NCI-H2107 treated with DMSO at 0.1 percent for 48 hours (cell line): ENCODE measurements at regions not wholly inside any gene's neighbourhood (a gene's known extent, or its start where the extent isn't known, plus 50 kb on each side); places are given as distances from the start of the nearest gene placed in this dataset.

Experiments
- DNase-seq: peaks from one replicate; lab custom pipeline; 2025; ENCODE audit not compliant: unreplicated experiment; lab: John Stamatoyannopoulos, UW

GRCh38 chr19:30672926-30673325 lies 300.7 kb downstream of the ZNF536 start:
- no peak for DNase-seq

- DNase-seq: no peak
These were observed 299.5 kb downstream of the ZNF536 start for GRCh38 chr19:30671622-30672051.

GRCh38 chr19:30671367-30671619 lies 299.1 kb downstream of the ZNF536 start:
- DNase-seq: no peak

- DNase-seq: no peak
These were observed 298.6 kb downstream of the ZNF536 start for GRCh38 chr19:30670562-30671366.

- DNase-seq: no peak
These were observed 297.8 kb downstream of the ZNF536 start for GRCh38 chr19:30670011-30670329.

GRCh38 chr19:30669329-30670010 lies 297.3 kb downstream of the ZNF536 start:
- DNase-seq: peak; percentile 25

GRCh38 chr19:30668521-30669155 lies 296.5 kb downstream of the ZNF536 start:
- no peak for DNase-seq

GRCh38 chr19:30667746-30668145 lies 295.6 kb downstream of the ZNF536 start:
- no peak for DNase-seq

- no peak for DNase-seq
These were observed 295.0 kb downstream of the ZNF536 start for GRCh38 chr19:30667227-30667626.

- no peak for DNase-seq
These were observed 294.2 kb downstream of the ZNF536 start for GRCh38 chr19:30666301-30666803.

GRCh38 chr19:30665449-30665848 lies 293.3 kb downstream of the ZNF536 start:
- DNase-seq: no peak

- DNase-seq: no peak
These were observed 291.5 kb downstream of the ZNF536 start for GRCh38 chr19:30663611-30664174.

GRCh38 chr19:30662211-30662861 lies 290.2 kb downstream of the ZNF536 start:
- no peak for DNase-seq

GRCh38 chr19:30659638-30660037 lies 287.5 kb downstream of the ZNF536 start:
- DNase-seq: no peak

- DNase-seq: no peak
These were observed 284.4 kb downstream of the ZNF536 start for GRCh38 chr19:30656520-30657100.

- no peak for DNase-seq
These were observed 281.6 kb downstream of the ZNF536 start for GRCh38 chr19:30653646-30654386.

GRCh38 chr19:30652751-30653150 lies 280.6 kb downstream of the ZNF536 start:
- no peak for DNase-seq

- no peak for DNase-seq
These were observed 279.5 kb downstream of the ZNF536 start for GRCh38 chr19:30651691-30652090.

GRCh38 chr19:30651066-30651465 lies 278.9 kb downstream of the ZNF536 start:
- DNase-seq: peak; percentile 40

- peak; percentile 21 for DNase-seq
These were observed 277.9 kb downstream of the ZNF536 start for GRCh38 chr19:30649934-30650614.
